Muscle layer of duodenum (tissue), 2 donors: ENCODE measurements at regions not wholly inside any gene's neighbourhood (a gene's known extent, or its start where the extent isn't known, plus 50 kb on each side); places are given as distances from the start of the nearest gene placed in this dataset.

Experiments
- H3K27ac ChIP-seq: one replicate; pipeline ENCODE4 v1.7.0; 2013; ENCODE audit warnings: mild to moderate bottlenecking, low read length
- H3K27me3 ChIP-seq: one replicate; pipeline ENCODE4 v1.7.0; 2013; ENCODE audit warnings: low read depth, mild to moderate bottlenecking, control low read depth, low read length
- H3K36me3 ChIP-seq, 2 donors: one replicate each; pipeline ENCODE4 v1.7.0; 2013; ENCODE audit warnings: low read length in 2 of 2, control low read depth in 1 of 2, mild to moderate bottlenecking in 1 of 2; ENCODE audit not compliant: insufficient read depth in 2 of 2, control insufficient read depth in 1 of 2
- H3K4me1 ChIP-seq, 2 donors: one replicate each; pipeline ENCODE4 v1.7.0; 2013; ENCODE audit warnings: low read length in 2 of 2, mild to moderate bottlenecking in 2 of 2, control low read depth in 1 of 2, moderate library complexity in 1 of 2; ENCODE audit not compliant: insufficient read depth in 2 of 2, control insufficient read depth in 1 of 2
- H3K4me3 ChIP-seq, 2 donors: one replicate each; pipeline ENCODE4 v1.7.0; 2013; ENCODE audit warnings: low read length in 2 of 2, low read depth in 1 of 2, mild to moderate bottlenecking in 1 of 2
- H3K9me3 ChIP-seq, 2 donors: one replicate each; pipeline ENCODE4 v1.7.0; 2013; ENCODE audit warnings: low read length in 2 of 2, control low read depth in 1 of 2, mild to moderate bottlenecking in 1 of 2; ENCODE audit not compliant: control insufficient read depth in 1 of 2
- donor health status: healthy.

- Histone ChIP-seq H3K27ac (no peak overlapping the region), H3K9me3 (no peaks in the 10 kb centered on the region), H3K36me3 (no peaks in the 10 kb centered on the region), H3K27me3 (no peaks in the 10 kb centered on the region), H3K4me1 (peaks cover 0 to 4% of the 10 kb centered on the region in 2 donors), H3K4me3 (no peak overlapping the region)
Observed at GRCh38 chr15:68871507-68871906, 50.8 kb upstream of the ANP32A start.

- Histone ChIP-seq H3K27me3 (no peaks in the 10 kb centered on the region), H3K4me3 (no peak overlapping the region), H3K9me3 (no peaks in the 10 kb centered on the region), H3K4me1 (peaks cover 0 to 4% of the 10 kb centered on the region in 2 donors), H3K27ac (no peak overlapping the region), H3K36me3 (no peaks in the 10 kb centered on the region)
Observed at GRCh38 chr15:68874788-68875187, 54.1 kb upstream of the ANP32A start.

GRCh38 chr15:68875377-68876116, 54.8 kb upstream of the SPESP1 start:
- no peak overlapping the region for H3K27ac ChIP-seq
- H3K36me3 ChIP-seq, result no peaks in the 10 kb centered on the region
- no peaks in the 10 kb centered on the region for H3K27me3 ChIP-seq
- peaks cover 0 to 4% of the 10 kb centered on the region in 2 donors for H3K4me1 ChIP-seq
- H3K9me3 ChIP-seq, result no peaks in the 10 kb centered on the region
- peak overlapping the region; percentile 41 to 64 for H3K4me3 ChIP-seq

GRCh38 chr15:68877626-68878025, 52.7 kb upstream of the SPESP1 start:
- no peaks in the 10 kb centered on the region for H3K36me3 ChIP-seq
- H3K4me1 ChIP-seq, result peaks cover 0 to 4% of the 10 kb centered on the region in 2 donors
- no peaks in the 10 kb centered on the region for H3K27me3 ChIP-seq
- no peak overlapping the region for H3K27ac ChIP-seq
- H3K9me3 ChIP-seq, result no peaks in the 10 kb centered on the region
- H3K4me3 ChIP-seq, result no peak overlapping the region

- H3K4me3 ChIP-seq, result no peak overlapping the region
- no peaks in the 10 kb centered on the region for H3K9me3 ChIP-seq
- no peaks in the 10 kb centered on the region for H3K27me3 ChIP-seq
- peaks cover 0 to 1% of the 10 kb centered on the region in 2 donors for H3K4me1 ChIP-seq
- no peak overlapping the region for H3K27ac ChIP-seq
- no peaks in the 10 kb centered on the region for H3K36me3 ChIP-seq
Observed at GRCh38 chr15:68880382-68880781, 49.9 kb upstream of the SPESP1 start.
